CD14-positive monocyte (primary cell): ENCODE measurements at regions not wholly inside any gene's neighbourhood (a gene's known extent, or its start where the extent isn't known, plus 50 kb on each side); places are given as distances from the start of the nearest gene placed in this dataset.

Experiments used
- DNase-seq, 3 donors: peaks; one replicate each; pipeline ENCODE4 v3.0.0-alpha.2; 2011 to 2022
- H2AFZ ChIP-seq: 2 replicates; pipeline ENCODE4 v1.6.0; 2012; ENCODE audit warnings: mild to moderate bottlenecking, low read depth, low read length, inconsistent platforms; ENCODE audit not compliant: insufficient read depth, poor library complexity, severe bottlenecking
- H3K27ac ChIP-seq, 2 donors: 1 replicate in 1 of 2; 2 replicates in 1 of 2; pipeline ENCODE4 v1.5.1; 2012 to 2013; ENCODE audit warnings: low read length in 2 of 2, control low read depth in 1 of 2, inconsistent platforms in 1 of 2, low read depth in 1 of 2, mild to moderate bottlenecking in 1 of 2
- H3K27me3 ChIP-seq, 2 donors: one replicate each; pipeline versions ENCODE4 v1.6.0 to v1.6.1; 2011 to 2013; ENCODE audit warnings: low read length in 2 of 2; ENCODE audit not compliant: control insufficient read depth in 2 of 2, insufficient read depth in 2 of 2
- H3K36me3 ChIP-seq, 2 donors: replicated peaks in 1 of 2; 1 replicate in 1 of 2; 2 replicates in 1 of 2; pipeline versions ENCODE4 v1.5.1 to v1.6.1; 2012 to 2013; ENCODE audit warnings: low read length in 2 of 2, control low read depth in 1 of 2, inconsistent platforms in 1 of 2, mild to moderate bottlenecking in 1 of 2; ENCODE audit not compliant: insufficient read depth in 2 of 2, control insufficient read depth in 1 of 2
- H3K4me1 ChIP-seq, 2 donors: 1 replicate in 1 of 2; 2 replicates in 1 of 2; pipeline versions ENCODE4 v1.5.1 to v1.6.1; 2012 to 2013; ENCODE audit warnings: low read length in 2 of 2, control low read depth in 1 of 2, inconsistent platforms in 1 of 2, mild to moderate bottlenecking in 1 of 2, moderate library complexity in 1 of 2; ENCODE audit not compliant: insufficient read depth in 2 of 2, control insufficient read depth in 1 of 2
- H3K4me2 ChIP-seq: replicated peaks from 2 replicates; pipeline ENCODE3; 2012; ENCODE audit warnings: low read length, moderate library complexity, mild to moderate bottlenecking; ENCODE audit not compliant: poor library complexity, severe bottlenecking; ENCODE audit errors: extremely low read depth
- H3K4me3 ChIP-seq, 3 experiments: fragments of 200-600 bp in 1 of 3; sonication (generic) in 1 of 3; replicated peaks in 1 of 3; 1 replicate in 2 of 3; 2 replicates in 1 of 3; pipeline ENCODE4 v1.5.1; 2011 to 2013; ENCODE audit warnings: low read length in 3 of 3, mild to moderate bottlenecking in 3 of 3, control low read depth in 2 of 3, low read depth in 2 of 3, inconsistent platforms in 1 of 3, moderate library complexity in 1 of 3
- H3K79me2 ChIP-seq: 2 replicates; pipeline ENCODE4 v1.6.0; 2012; ENCODE audit warnings: mild to moderate bottlenecking, control low read depth, inconsistent platforms, low read length, moderate library complexity; ENCODE audit not compliant: insufficient read depth
- H3K9ac ChIP-seq: 2 replicates; pipeline ENCODE4 v1.6.0; 2017; ENCODE audit warnings: low read length, mild to moderate bottlenecking; ENCODE audit not compliant: insufficient read depth, poor library complexity, severe bottlenecking
- H3K9me3 ChIP-seq, 2 donors: replicated peaks in 1 of 2; 1 replicate in 1 of 2; 2 replicates in 1 of 2; pipeline versions ENCODE4 v1.5.1 to v1.6.1; 2012 to 2013; ENCODE audit warnings: low read length in 2 of 2, control low read depth in 1 of 2; ENCODE audit not compliant: control insufficient read depth in 1 of 2, insufficient read depth in 1 of 2
- H4K20me1 ChIP-seq: 2 replicates; pipeline ENCODE4 v1.6.0; 2012; ENCODE audit warnings: mild to moderate bottlenecking, low read length, control low read depth, moderate library complexity; ENCODE audit not compliant: insufficient read depth
- H3K27ac Mint-ChIP-seq, 7 donors: one replicate each; pipeline ENCODE4 v1.8.0; 2020; ENCODE audit warnings: mild to moderate bottlenecking in 7 of 7, mixed read lengths in 7 of 7, moderate library complexity in 6 of 7, inconsistent platforms in 2 of 7
- H3K27me3 Mint-ChIP-seq, 3 donors: one replicate each; pipeline ENCODE4 v1.8.0; 2021 to 2022; ENCODE audit warnings: low read depth in 3 of 3, mild to moderate bottlenecking in 3 of 3, mixed read lengths in 3 of 3, moderate library complexity in 3 of 3, inconsistent platforms in 1 of 3
- H3K36me3 Mint-ChIP-seq, 2 donors: one replicate each; pipeline ENCODE4 v1.8.0; 2020; ENCODE audit warnings: mixed read lengths in 2 of 2, inconsistent platforms in 1 of 2, mild to moderate bottlenecking in 1 of 2
- H3K4me1 Mint-ChIP-seq: one replicate; pipeline ENCODE4 v1.8.0; 2020; ENCODE audit warnings: mild to moderate bottlenecking, mixed read lengths
- H3K4me3 Mint-ChIP-seq, 2 donors: one replicate each; pipeline ENCODE4 v1.8.0; 2020; ENCODE audit warnings: mild to moderate bottlenecking in 2 of 2, mixed read lengths in 2 of 2, moderate library complexity in 1 of 2
- H3K9me3 Mint-ChIP-seq, 7 donors: one replicate each; pipeline ENCODE4 v1.8.0; 2020 to 2022; ENCODE audit warnings: mixed read lengths in 7 of 7, mild to moderate bottlenecking in 6 of 7, moderate library complexity in 6 of 7, inconsistent platforms in 2 of 7
- CTCF ChIP-seq: fragments of 200-600 bp; IDR thresholded peaks from one replicate; pipeline ENCODE4 v1.8.0; 2022; ENCODE audit warnings: antibody characterized with exemption, mild to moderate bottlenecking
- WGBS: methylation state at CpG from one replicate; pipeline ENCODE4 v1.1.5; 2013; ENCODE audit warnings: missing lambda C conversion rate; ENCODE audit not compliant: insufficient coverage; 5-methylcytosine and 5-hydroxymethylcytosine counted together
- intact Hi-C, 2 donors: fragments of 100-400 bp; cut with micrococcal nuclease; formaldehyde crosslinking; loops; one replicate each; pipeline versions ENCODE4 v1.15.0 to v1.15.1; 2023

- Histone ChIP-seq H3K4me1 (no peaks in the 10 kb centered on the region), H2AFZ (no peak overlapping the region), H3K9ac (no peak overlapping the region), H3K79me2 (no peaks in the 10 kb centered on the region), H3K36me3 (no peaks in the 10 kb centered on the region), H4K20me1 (no peaks in the 10 kb centered on the region), H3K9me3 (no peaks in the 10 kb centered on the region), H3K27me3 (no peaks in the 10 kb centered on the region), H3K27ac (no peak overlapping the region), H3K4me2 (no peak overlapping the region), H3K4me3 (no peak overlapping the region)
- 95% methylated on average over 4 of the region's 16 CpGs for WGBS
- H3K27me3 Mint-ChIP-seq: peaks cover 1 to 9% (median 2%) of the 10 kb centered on the region in 3 donors
- no peak for DNase-seq
- peaks cover 2% of the 10 kb centered on the region for H3K4me1 Mint-ChIP-seq
- intact Hi-C loops: no loop called here
- no peaks in the 10 kb centered on the region for H3K36me3 Mint-ChIP-seq
- no peak overlapping the region for H3K4me3 Mint-ChIP-seq
- H3K9me3 Mint-ChIP-seq: peaks cover 0 to 11% (median 0%) of the 10 kb centered on the region in 7 donors
- no peak overlapping the region for H3K27ac Mint-ChIP-seq
- TF ChIP-seq CTCF: no peak
Observed at GRCh38 chr2:128544321-128545037, 225.8 kb upstream of the HS6ST1 start.

GRCh38 chr2:128545085-128545484 lies 226.4 kb upstream of the HS6ST1 start:
- no peaks in the 10 kb centered on the region for H3K36me3 ChIP-seq
- no peak overlapping the region for H3K27ac Mint-ChIP-seq
- no peaks in the 10 kb centered on the region for H3K27me3 ChIP-seq
- H3K9me3 Mint-ChIP-seq: peaks cover 0 to 11% (median 0%) of the 10 kb centered on the region in 7 donors
- H2AFZ ChIP-seq: no peak overlapping the region
- 100% methylated on average over 3 of the region's 5 CpGs for WGBS
- H3K4me3 Mint-ChIP-seq: no peak overlapping the region
- no peak overlapping the region for H3K4me2 ChIP-seq
- H3K4me1 Mint-ChIP-seq: peaks cover 2% of the 10 kb centered on the region
- H3K79me2 ChIP-seq: no peaks in the 10 kb centered on the region
- H3K27ac ChIP-seq: no peak overlapping the region
- H3K9ac ChIP-seq: no peak overlapping the region
- no peaks in the 10 kb centered on the region for H4K20me1 ChIP-seq
- no peaks in the 10 kb centered on the region for H3K9me3 ChIP-seq
- H3K36me3 Mint-ChIP-seq: no peaks in the 10 kb centered on the region
- intact Hi-C loops: no loop called here
- H3K27me3 Mint-ChIP-seq: peaks cover 2 to 9% (median 3%) of the 10 kb centered on the region in 3 donors
- H3K4me3 ChIP-seq: no peak overlapping the region
- H3K4me1 ChIP-seq: no peaks in the 10 kb centered on the region
- TF ChIP-seq CTCF: no peak
- DNase-seq: no peak
